ENCODE measurements at regions not wholly inside any gene's neighbourhood (a gene's known extent, or its start where the extent isn't known, plus 50 kb on each side); places are given as distances from the start of the nearest gene placed in this dataset.

DNA sequence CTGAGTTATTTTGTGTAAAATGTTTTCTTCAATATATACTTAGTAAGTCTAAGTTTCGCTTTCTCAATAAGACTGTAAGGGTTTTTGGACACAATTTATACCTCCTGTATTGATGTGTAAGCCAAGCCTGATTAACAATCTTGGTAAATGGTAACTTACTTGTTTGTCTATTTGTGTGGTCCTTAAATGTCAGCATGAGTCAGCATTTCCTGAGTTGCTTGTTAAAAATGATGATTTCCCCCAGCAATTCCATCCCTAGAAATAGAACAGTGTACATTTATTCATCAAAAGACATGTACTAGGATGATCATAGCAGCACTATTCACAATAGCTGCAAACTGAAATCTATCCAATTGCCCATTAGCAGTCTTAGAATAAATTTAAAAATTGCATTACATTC, 53.4 kb upstream of the LRIG1 start (continued):
- TF ChIP-seq, protein P1, sequence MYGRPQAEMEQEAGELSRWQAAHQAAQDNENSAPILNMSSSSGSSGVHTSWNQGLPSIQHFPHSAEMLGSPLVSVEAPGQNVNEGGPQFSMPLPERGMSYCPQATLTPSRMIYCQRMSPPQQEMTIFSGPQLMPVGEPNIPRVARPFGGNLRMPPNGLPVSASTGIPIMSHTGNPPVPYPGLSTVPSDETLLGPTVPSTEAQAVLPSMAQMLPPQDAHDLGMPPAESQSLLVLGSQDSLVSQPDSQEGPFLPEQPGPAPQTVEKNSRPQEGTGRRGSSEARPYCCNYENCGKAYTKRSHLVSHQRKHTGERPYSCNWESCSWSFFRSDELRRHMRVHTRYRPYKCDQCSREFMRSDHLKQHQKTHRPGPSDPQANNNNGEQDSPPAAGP (tag by site-specific recombination; IDR thresholded peaks at IDR 0.05): no peak
- no peak for TF ChIP-seq ZNF791 (tag by site-specific recombination; IDR thresholded peaks at IDR 0.05)
- no peak for TF ChIP-seq ZNF112 (tag by site-specific recombination; IDR thresholded peaks at IDR 0.05)
- TF ChIP-seq, protein P2, sequence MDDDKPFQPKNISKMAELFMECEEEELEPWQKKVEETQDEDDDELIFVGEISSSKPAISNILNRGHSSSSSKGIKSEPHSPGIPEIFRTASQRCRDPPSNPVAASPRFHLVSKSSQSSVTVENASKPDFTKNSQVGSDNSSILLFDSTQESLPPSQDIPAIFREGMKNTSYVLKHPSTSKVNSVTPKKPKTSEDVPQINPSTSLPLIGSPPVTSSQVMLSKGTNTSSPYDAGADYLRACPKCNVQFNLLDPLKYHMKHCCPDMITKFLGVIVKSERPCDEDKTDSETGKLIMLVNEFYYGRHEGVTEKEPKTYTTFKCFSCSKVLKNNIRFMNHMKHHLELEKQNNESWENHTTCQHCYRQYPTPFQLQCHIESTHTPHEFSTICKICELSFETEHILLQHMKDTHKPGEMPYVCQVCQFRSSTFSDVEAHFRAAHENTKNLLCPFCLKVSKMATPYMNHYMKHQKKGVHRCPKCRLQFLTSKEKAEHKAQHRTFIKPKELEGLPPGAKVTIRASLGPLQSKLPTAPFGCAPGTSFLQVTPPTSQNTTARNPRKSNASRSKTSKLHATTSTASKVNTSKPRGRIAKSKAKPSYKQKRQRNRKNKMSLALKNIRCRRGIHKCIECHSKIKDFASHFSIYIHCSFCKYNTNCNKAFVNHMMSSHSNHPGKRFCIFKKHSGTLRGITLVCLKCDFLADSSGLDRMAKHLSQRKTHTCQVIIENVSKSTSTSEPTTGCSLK (tag by site-specific recombination; IDR thresholded peaks at IDR 0.05): no peak

DNA sequence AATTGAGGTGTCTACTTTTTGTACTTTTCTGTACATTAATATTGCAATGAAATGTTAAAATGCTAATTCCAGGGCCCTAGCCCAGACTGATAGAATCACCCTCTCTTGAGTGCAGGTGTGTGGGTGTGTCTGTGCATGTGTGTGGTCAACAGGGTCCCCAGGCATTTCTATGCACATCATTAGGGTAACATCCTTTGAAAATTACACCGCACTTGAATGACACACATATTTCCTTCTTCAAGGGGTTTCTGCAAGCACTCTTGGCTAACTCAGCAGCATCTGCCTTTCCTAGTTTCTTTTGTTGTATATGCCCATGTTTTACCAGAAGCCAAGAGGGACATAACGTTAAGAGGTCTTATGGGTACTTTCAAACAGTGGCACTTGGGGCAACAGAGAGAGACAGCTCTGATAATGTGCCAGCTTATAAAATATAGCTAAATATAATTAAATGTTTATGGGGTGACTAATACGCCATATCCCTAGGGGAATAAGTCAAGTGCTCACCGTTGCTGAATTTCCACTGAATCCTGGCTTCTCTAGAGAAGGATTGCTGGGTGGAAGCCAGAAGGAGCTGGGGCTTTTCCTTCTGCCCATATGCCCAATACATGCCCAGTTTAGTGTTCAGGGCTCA, 54.5 kb upstream of the LRIG1 start:
- no peak for TF ChIP-seq ZNF701 (tag by site-specific recombination; IDR thresholded peaks at IDR 0.05)
- TF ChIP-seq GFI1B (tag by site-specific recombination; IDR thresholded peaks at IDR 0.05): no peak
- TF ChIP-seq ZNF514 (tag by site-specific recombination; IDR thresholded peaks at IDR 0.05): no peak
- TF ChIP-seq ZFP37 (tag by site-specific recombination; IDR thresholded peaks at IDR 0.05): no peak
- TF ChIP-seq ZSCAN16 (tag by site-specific recombination; IDR thresholded peaks at IDR 0.05): no peak
- TF ChIP-seq ZBTB1 (tag by site-specific recombination; IDR thresholded peaks at IDR 0.05): no peak
- no peak for TF ChIP-seq ZNF561 (tag by site-specific recombination; IDR thresholded peaks at IDR 0.05; ENCODE audit: borderline replicate concordance)
- no peak for TF ChIP-seq YY1 (tag by site-specific recombination; IDR thresholded peaks at IDR 0.05)
- no peak for TF ChIP-seq IKZF3 (tag by site-specific recombination; IDR thresholded peaks at IDR 0.05)
- TF ChIP-seq GLI2 (tag by site-specific recombination; IDR thresholded peaks at IDR 0.05; ENCODE audit: borderline replicate concordance, low read depth): no peak
- TF ChIP-seq, protein P3, sequence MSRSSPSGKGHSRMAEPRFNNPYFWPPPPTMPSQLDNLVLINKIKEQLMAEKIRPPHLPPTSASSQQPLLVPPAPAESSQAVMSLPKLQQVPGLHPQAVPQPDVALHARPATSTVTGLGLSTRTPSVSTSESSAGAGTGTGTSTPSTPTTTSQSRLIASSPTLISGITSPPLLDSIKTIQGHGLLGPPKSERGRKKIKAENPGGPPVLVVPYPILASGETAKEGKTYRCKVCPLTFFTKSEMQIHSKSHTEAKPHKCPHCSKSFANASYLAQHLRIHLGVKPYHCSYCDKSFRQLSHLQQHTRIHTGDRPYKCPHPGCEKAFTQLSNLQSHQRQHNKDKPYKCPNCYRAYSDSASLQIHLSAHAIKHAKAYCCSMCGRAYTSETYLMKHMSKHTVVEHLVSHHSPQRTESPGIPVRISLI (tag by site-specific recombination; IDR thresholded peaks at IDR 0.05): no peak
- ChIA-PET CTCF (interaction anchor here (0.8 kb wide), 1 partner anchor 148 kb away, joined by 3 read pairs; no protein-coding TSS in a partner anchor), POLR2A (no interaction called here)
- H3K9me3 ChIP-seq (ENCODE audit: control insufficient read depth, insufficient read depth, low read depth, low read length): no peaks in the 10 kb centered on the region
- H3K27ac ChIP-seq (ENCODE audit: extremely low read depth, low read depth, low read length): no peak overlapping the region
- no peak overlapping the region for H3K4me3 ChIP-seq (ENCODE audit: low read depth, low read length)
- H3K4me1 ChIP-seq (ENCODE audit: control insufficient read depth, insufficient read depth, low read length): no peaks in the 10 kb centered on the region
- no peaks in the 10 kb centered on the region for H3K36me3 ChIP-seq (ENCODE audit: control insufficient read depth in 2 of 2, insufficient read depth in 1 of 2, low read length in 2 of 2)

DNA sequence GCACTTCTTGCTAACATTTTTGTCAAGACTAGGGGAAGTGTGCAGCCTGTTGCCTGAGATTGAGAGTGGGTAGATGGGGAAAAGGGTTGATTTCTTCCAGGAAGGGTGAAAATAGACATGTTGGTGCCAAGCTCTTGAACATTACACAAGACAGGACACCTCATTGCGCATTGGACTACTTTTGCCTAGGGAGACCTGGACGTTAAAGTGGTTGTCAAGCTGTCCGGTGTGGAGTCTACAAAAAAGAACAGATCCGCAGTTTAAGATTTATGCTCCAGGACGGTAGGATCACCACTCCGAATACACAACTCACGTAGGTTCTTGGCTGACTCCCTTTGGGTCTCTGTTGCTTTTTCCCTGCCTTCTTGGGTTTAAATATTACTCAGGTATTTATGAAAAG, 56.3 kb upstream of the LRIG1 start:
- H3K27ac ChIP-seq (ENCODE audit: extremely low read depth, low read depth, low read length): no peak overlapping the region
- H3K36me3 ChIP-seq (ENCODE audit: control insufficient read depth in 2 of 2, insufficient read depth in 1 of 2, low read length in 2 of 2): no peaks in the 10 kb centered on the region
- no peaks in the 10 kb centered on the region for H3K4me1 ChIP-seq (ENCODE audit: control insufficient read depth, insufficient read depth, low read length)
- ChIA-PET POLR2A (no interaction called here), CTCF (no interaction called here)
- no peak overlapping the region for H3K4me3 ChIP-seq (ENCODE audit: low read depth, low read length)
- no peaks in the 10 kb centered on the region for H3K9me3 ChIP-seq (ENCODE audit: control insufficient read depth, insufficient read depth, low read depth, low read length)
- TF ChIP-seq, protein P4, sequence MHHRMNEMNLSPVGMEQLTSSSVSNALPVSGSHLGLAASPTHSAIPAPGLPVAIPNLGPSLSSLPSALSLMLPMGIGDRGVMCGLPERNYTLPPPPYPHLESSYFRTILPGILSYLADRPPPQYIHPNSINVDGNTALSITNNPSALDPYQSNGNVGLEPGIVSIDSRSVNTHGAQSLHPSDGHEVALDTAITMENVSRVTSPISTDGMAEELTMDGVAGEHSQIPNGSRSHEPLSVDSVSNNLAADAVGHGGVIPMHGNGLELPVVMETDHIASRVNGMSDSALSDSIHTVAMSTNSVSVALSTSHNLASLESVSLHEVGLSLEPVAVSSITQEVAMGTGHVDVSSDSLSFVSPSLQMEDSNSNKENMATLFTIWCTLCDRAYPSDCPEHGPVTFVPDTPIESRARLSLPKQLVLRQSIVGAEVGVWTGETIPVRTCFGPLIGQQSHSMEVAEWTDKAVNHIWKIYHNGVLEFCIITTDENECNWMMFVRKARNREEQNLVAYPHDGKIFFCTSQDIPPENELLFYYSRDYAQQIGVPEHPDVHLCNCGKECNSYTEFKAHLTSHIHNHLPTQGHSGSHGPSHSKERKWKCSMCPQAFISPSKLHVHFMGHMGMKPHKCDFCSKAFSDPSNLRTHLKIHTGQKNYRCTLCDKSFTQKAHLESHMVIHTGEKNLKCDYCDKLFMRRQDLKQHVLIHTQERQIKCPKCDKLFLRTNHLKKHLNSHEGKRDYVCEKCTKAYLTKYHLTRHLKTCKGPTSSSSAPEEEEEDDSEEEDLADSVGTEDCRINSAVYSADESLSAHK (tag by site-specific recombination; IDR thresholded peaks at IDR 0.05): no peak
- no peak for TF ChIP-seq ZNF169 (tag by site-specific recombination; IDR thresholded peaks at IDR 0.05)
- TF ChIP-seq MYNN (tag by site-specific recombination; IDR thresholded peaks at IDR 0.05; ENCODE audit: borderline replicate concordance): no peak
- no peak for TF ChIP-seq OVOL3 (tag by site-specific recombination; IDR thresholded peaks at IDR 0.05)
- TF ChIP-seq ZNF121 (tag by site-specific recombination; IDR thresholded peaks at IDR 0.05): no peak
- TF ChIP-seq ZIC2 (tag by site-specific recombination; IDR thresholded peaks at IDR 0.05): no peak
- TF ChIP-seq, protein P5, sequence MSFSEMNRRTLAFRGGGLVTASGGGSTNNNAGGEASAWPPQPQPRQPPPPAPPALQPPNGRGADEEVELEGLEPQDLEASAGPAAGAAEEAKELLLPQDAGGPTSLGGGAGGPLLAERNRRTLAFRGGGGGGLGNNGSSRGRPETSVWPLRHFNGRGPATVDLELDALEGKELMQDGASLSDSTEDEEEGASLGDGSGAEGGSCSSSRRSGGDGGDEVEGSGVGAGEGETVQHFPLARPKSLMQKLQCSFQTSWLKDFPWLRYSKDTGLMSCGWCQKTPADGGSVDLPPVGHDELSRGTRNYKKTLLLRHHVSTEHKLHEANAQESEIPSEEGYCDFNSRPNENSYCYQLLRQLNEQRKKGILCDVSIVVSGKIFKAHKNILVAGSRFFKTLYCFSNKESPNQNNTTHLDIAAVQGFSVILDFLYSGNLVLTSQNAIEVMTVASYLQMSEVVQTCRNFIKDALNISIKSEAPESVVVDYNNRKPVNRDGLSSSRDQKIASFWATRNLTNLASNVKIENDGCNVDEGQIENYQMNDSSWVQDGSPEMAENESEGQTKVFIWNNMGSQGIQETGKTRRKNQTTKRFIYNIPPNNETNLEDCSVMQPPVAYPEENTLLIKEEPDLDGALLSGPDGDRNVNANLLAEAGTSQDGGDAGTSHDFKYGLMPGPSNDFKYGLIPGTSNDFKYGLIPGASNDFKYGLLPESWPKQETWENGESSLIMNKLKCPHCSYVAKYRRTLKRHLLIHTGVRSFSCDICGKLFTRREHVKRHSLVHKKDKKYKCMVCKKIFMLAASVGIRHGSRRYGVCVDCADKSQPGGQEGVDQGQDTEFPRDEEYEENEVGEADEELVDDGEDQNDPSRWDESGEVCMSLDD (tag by site-specific recombination; IDR thresholded peaks at IDR 0.05): no peak
- TF ChIP-seq ZNF654 (tag by site-specific recombination; IDR thresholded peaks at IDR 0.05; ENCODE audit: low read depth): no peak
- no peak for TF ChIP-seq ZNF366 (tag by site-specific recombination; conservative IDR thresholded peaks at IDR 0.05)
- TF ChIP-seq ZNF302 (tag by site-specific recombination; IDR thresholded peaks at IDR 0.05; ENCODE audit: low read depth): no peak
- TF ChIP-seq REPIN1 (tag by site-specific recombination; IDR thresholded peaks at IDR 0.05; ENCODE audit: low read depth): no peak

Data from HEK293 (cell line).